HepG2 (cell line): ENCODE measurements at regions not wholly inside any gene's neighbourhood (a gene's known extent, or its start where the extent isn't known, plus 50 kb on each side); places are given as distances from the start of the nearest gene placed in this dataset.

Experiments
- ATAC-seq: fragments of 200-7000 bp; cut with Tn5 transposase; 3 replicates; pipeline ENCODE4 v1.9.1; 2020; ENCODE audit warnings: mild to moderate bottlenecking, moderate library complexity
- BruUV-seq: library from RNA; stranded (reverse); fragments of 400-500 nt; replicated peaks from 2 replicates; lab custom pipeline; 2021; lab: Mats Ljungman, UMichigan
- CTCF ChIA-PET: fragments of 300-600 bp; formaldehyde crosslinking; extraction: SDS; loops from one replicate; lab custom pipeline; 2021; ENCODE audit warnings: low total read pairs, inconsistent platforms, low intra/inter-chr PET ratio; lab: Yijun Ruan, JAX
- POLR2A ChIA-PET: fragments of 350-600 bp; sonication (Branson Sonifier 250); formaldehyde crosslinking; loops from one replicate; lab custom pipeline; 2020; ENCODE audit warnings: antibody characterized with exemption, inconsistent platforms; lab: Yijun Ruan, JAX
- DNase-seq: peaks from one replicate; pipeline ENCODE4 v3.0.0-alpha.2; 2015; ENCODE audit warnings: low spot score
- FAIRE-seq: peaks from 3 replicates; lab custom pipeline; 2011; peaks lifted over from hg19 to GRCh38; lab: Jason Lieb, UNC
- H2AFZ ChIP-seq: one replicate; pipeline ENCODE4 v1.6.1; 2011; ENCODE audit warnings: low read length, inconsistent platforms
- H3K27ac ChIP-seq: fragments of 300-600 bp; 3 replicates; pipeline ENCODE4 v1.8.0; 2011; ENCODE audit warnings: mixed run types, mild to moderate bottlenecking, mixed read lengths, low read length, inconsistent platforms; ENCODE audit not compliant: insufficient read depth; ENCODE audit errors: extremely low read length
- H3K27me3 ChIP-seq, 2 experiments: fragments of 200-600 bp in 1 of 2; 2 replicates in 1 of 2; 3 replicates in 1 of 2; pipeline versions ENCODE4 v1.6.0 to v1.8.0; 2011; ENCODE audit warnings: low read length in 2 of 2, mild to moderate bottlenecking in 2 of 2, moderate library complexity in 2 of 2, inconsistent platforms in 1 of 2; ENCODE audit not compliant: insufficient read depth in 2 of 2, control insufficient read depth in 1 of 2
- H3K36me3 ChIP-seq, 2 experiments: fragments of 200-600 bp in 1 of 2; replicated peaks in 1 of 2; 2 replicates in 1 of 2; 3 replicates in 1 of 2; pipeline versions ENCODE4 v1.5.1 to v1.8.0; 2011; ENCODE audit warnings: low read length in 2 of 2, inconsistent platforms in 1 of 2; ENCODE audit not compliant: insufficient read depth in 2 of 2, control insufficient read depth in 1 of 2
- H3K4me1 ChIP-seq: 2 replicates; pipeline ENCODE4 v1.5.1; 2012; ENCODE audit warnings: low read length, inconsistent platforms; ENCODE audit not compliant: insufficient read depth
- H3K4me2 ChIP-seq: 2 replicates; pipeline ENCODE4 v1.6.0; 2011; ENCODE audit warnings: low read depth, low read length, inconsistent platforms
- H3K4me3 ChIP-seq, 3 experiments: fragments of 200-600 bp in 1 of 3; sonication (generic), shearing (Covaris generic) in 1 of 3; replicated peaks in 1 of 3; 2 replicates each; pipeline ENCODE4 v1.5.1; 2011 to 2016; ENCODE audit warnings: low read length in 3 of 3, inconsistent platforms in 2 of 3, low read depth in 2 of 3, mild to moderate bottlenecking in 2 of 3, control low read depth in 1 of 3, mixed read lengths in 1 of 3; ENCODE audit not compliant: insufficient read depth in 1 of 3
- H3K79me2 ChIP-seq: one replicate; pipeline ENCODE4 v1.6.1; 2011; ENCODE audit warnings: low read length, inconsistent platforms; ENCODE audit not compliant: insufficient read depth
- H3K9ac ChIP-seq: 2 replicates; pipeline ENCODE4 v1.6.0; 2011; ENCODE audit warnings: mild to moderate bottlenecking, low read depth, low read length, inconsistent platforms; ENCODE audit not compliant: insufficient read depth
- H3K9me3 ChIP-seq: 2 replicates; pipeline ENCODE4 v1.5.1; 2012; ENCODE audit warnings: mild to moderate bottlenecking, low read length
- H4K20me1 ChIP-seq: 2 replicates; pipeline ENCODE4 v1.6.0; 2011; ENCODE audit warnings: inconsistent platforms, mild to moderate bottlenecking, low read length, moderate library complexity; ENCODE audit not compliant: insufficient read depth
- FOXO4 ChIP-seq: sonication (generic); formaldehyde crosslinking; conservative IDR thresholded peaks from 2 replicates; pipeline ENCODE4 v1.8.1; 2023; ENCODE audit warnings: missing genetic modification reagents
- HDAC6 ChIP-seq: fragments of 200-600 bp; sonication (generic); IDR thresholded peaks from 2 replicates; pipeline ENCODE4 v1.7.0; 2017; ENCODE audit warnings: mild to moderate bottlenecking, antibody characterized with exemption, low read length, low read depth
- HNF4G ChIP-seq, 2 experiments: sonication (generic) in 1 of 2; formaldehyde crosslinking in 1 of 2; IDR thresholded peaks; 2 replicates each; pipeline versions ENCODE4 v1.4.0 to v1.6.1; 2011 to 2020; ENCODE audit warnings: borderline replicate concordance in 2 of 2, low read depth in 2 of 2, mild to moderate bottlenecking in 2 of 2, low read length in 1 of 2, missing genetic modification reagents in 1 of 2, moderate library complexity in 1 of 2
- HOXA3 ChIP-seq: sonication (generic); formaldehyde crosslinking; IDR thresholded peaks from 2 replicates; pipeline ENCODE4 v1.5.0; 2020; ENCODE audit warnings: missing genetic modification reagents
- KLF16 ChIP-seq, 2 experiments: sonication (generic) in 1 of 2; formaldehyde crosslinking in 1 of 2; IDR thresholded peaks; 2 replicates each; pipeline versions ENCODE4 v1.6.1 to v1.8.0; 2016 to 2023; ENCODE audit warnings: missing genetic modification reagents in 2 of 2, missing compliant biosample characterization in 1 of 2
- MED1 ChIP-seq: sonication (generic); formaldehyde crosslinking; IDR thresholded peaks from 2 replicates; pipeline ENCODE4 v1.4.0; 2020; ENCODE audit warnings: missing genetic modification reagents
- MIER2 ChIP-seq: IDR thresholded peaks from 2 replicates; pipeline ENCODE4 v1.6.1; 2016; ENCODE audit warnings: missing biosample characterization, missing genetic modification reagents
- MXD4 ChIP-seq: IDR thresholded peaks from 2 replicates; pipeline ENCODE4 v1.6.1; 2016; ENCODE audit warnings: mild to moderate bottlenecking, missing biosample characterization, missing genetic modification reagents
- REPIN1 ChIP-seq: sonication (generic); formaldehyde crosslinking; IDR thresholded peaks from 2 replicates; pipeline ENCODE4 v1.8.0; 2022; ENCODE audit warnings: missing genetic modification reagents, low read depth, mild to moderate bottlenecking, borderline replicate concordance
- TGIF2 ChIP-seq: IDR thresholded peaks from 2 replicates; pipeline ENCODE4 v1.6.1; 2016; ENCODE audit warnings: control low read depth, missing compliant biosample characterization
- ZBTB14 ChIP-seq: sonication (generic); formaldehyde crosslinking; IDR thresholded peaks from 2 replicates; pipeline ENCODE4 v1.4.0; 2020; ENCODE audit warnings: missing genetic modification reagents
- ZFP36 ChIP-seq: fragments of 150-350 bp; IDR thresholded peaks from 2 replicates; pipeline ENCODE4 v1.6.1; 2018; ENCODE audit warnings: borderline replicate concordance, low read length, low read depth; ENCODE audit not compliant: partially characterized antibody
- ZNF383 ChIP-seq: sonication (generic); formaldehyde crosslinking; IDR thresholded peaks from 2 replicates; pipeline ENCODE4 v1.4.0; 2020; ENCODE audit warnings: missing genetic modification reagents, mild to moderate bottlenecking, borderline replicate concordance
- ZNF609 ChIP-seq: sonication (generic); formaldehyde crosslinking; IDR thresholded peaks from 2 replicates; pipeline ENCODE4 v1.4.0; 2020; ENCODE audit warnings: mild to moderate bottlenecking, missing genetic modification reagents, borderline replicate concordance
- ZNF703 ChIP-seq: sonication (generic); formaldehyde crosslinking; IDR thresholded peaks from 2 replicates; pipeline ENCODE4 v1.5.1; 2020; ENCODE audit warnings: missing genetic modification reagents, mild to moderate bottlenecking, moderate library complexity, borderline replicate concordance
- ZNF790 ChIP-seq: sonication (generic); formaldehyde crosslinking; IDR thresholded peaks from 2 replicates; pipeline ENCODE4 v1.8.0; 2022; ENCODE audit warnings: missing genetic modification reagents, mild to moderate bottlenecking, borderline replicate concordance
- ZNF883 ChIP-seq: sonication (generic); formaldehyde crosslinking; IDR thresholded peaks from 2 replicates; pipeline ENCODE4 v1.5.1; 2020; ENCODE audit warnings: mild to moderate bottlenecking, missing genetic modification reagents; ENCODE audit errors: not compliant biosample characterization
- WGBS: methylation state at CpG from one replicate; pipeline ENCODE4 v1.1.6; 2017; ENCODE audit warnings: low lambda C conversion rate; 5-methylcytosine and 5-hydroxymethylcytosine counted together
- in situ Hi-C: cut with HindIII; loops from 2 replicates; pipeline ENCODE4 v1.10.0; 2017; ENCODE audit warnings: low pct_unique_long_range_greater_than_20kb; ENCODE audit not compliant: extremely low pct_ligation_motif_present
- intact Hi-C: fragments of 100-400 bp; cut with micrococcal nuclease; formaldehyde crosslinking; loops from one replicate; pipeline ENCODE4 v1.10.0; 2022; ENCODE audit not compliant: unreplicated experiment

GRCh38 chr9:25752398-25752797, 74.2 kb upstream of the TUSC1 start:
- no peaks in the 10 kb centered on the region for H3K36me3 ChIP-seq
- in situ Hi-C loops = no loop called here
- H3K4me2 ChIP-seq = no peak overlapping the region
- intact Hi-C loops = no loop called here
- no peak overlapping the region for H3K27ac ChIP-seq
- TF ChIP-seq ZBTB14 (CRISPR knock-in tag) (no peak), FOXO4 (CRISPR knock-in tag) (no peak), ZNF703 (no peak), HDAC6 (no peak), MED1 (CRISPR knock-in tag) (no peak), TGIF2 (CRISPR knock-in tag) (no peak), MIER2 (no peak), ZNF383 (CRISPR knock-in tag) (no peak), HOXA3 (CRISPR knock-in tag) (no peak), ZNF790 (CRISPR knock-in tag) (no peak), MXD4 (CRISPR knock-in tag) (no peak), REPIN1 (CRISPR knock-in tag) (no peak), ZNF609 (CRISPR knock-in tag) (no peak), ZFP36 (no peak), HNF4G (IDR thresholded peaks at IDR 0.05; ENCODE audit: borderline replicate concordance, low read depth, low read length) (no peak), HNF4G (CRISPR knock-in tag; IDR thresholded peaks at IDR 0.05; ENCODE audit: borderline replicate concordance, low read depth) (no peak), KLF16 (CRISPR knock-in tag; IDR thresholded peaks at IDR 0.05) (no peak), ZNF883 (CRISPR knock-in tag) (no peak)
- TF ChIP-seq, all 625 proteins: peak for 0
- WGBS = 35% methylated on average over 5 of the region's 5 CpGs
- no TSS peak for BruUV-seq
- H3K27me3 ChIP-seq = no peaks in the 10 kb centered on the region
- FAIRE-seq (no peak), DNase-seq (no peak), ATAC-seq (no peak)
- ChIA-PET POLR2A (no interaction called here), CTCF (no interaction called here)
- no peak overlapping the region for H3K9ac ChIP-seq
- H3K79me2 ChIP-seq = no peaks in the 10 kb centered on the region
- H3K9me3 ChIP-seq = peaks cover 24% of the 10 kb centered on the region; the same call in 1 of the 2 replicates
- H4K20me1 ChIP-seq = no peaks in the 10 kb centered on the region
- H2AFZ ChIP-seq = no peak overlapping the region
- H3K4me1 ChIP-seq = no peaks in the 10 kb centered on the region
- no peak overlapping the region for H3K4me3 ChIP-seq
